ENCODE measurements at regions not wholly inside any gene's neighbourhood (a gene's known extent, or its start where the extent isn't known, plus 50 kb on each side); places are given as distances from the start of the nearest gene placed in this dataset.
"Not testable (repeated sequence)": the region's sequence is repeated elsewhere in the genome, so short reads cannot be mapped to it uniquely, and the experiment has no call there.

DNA sequence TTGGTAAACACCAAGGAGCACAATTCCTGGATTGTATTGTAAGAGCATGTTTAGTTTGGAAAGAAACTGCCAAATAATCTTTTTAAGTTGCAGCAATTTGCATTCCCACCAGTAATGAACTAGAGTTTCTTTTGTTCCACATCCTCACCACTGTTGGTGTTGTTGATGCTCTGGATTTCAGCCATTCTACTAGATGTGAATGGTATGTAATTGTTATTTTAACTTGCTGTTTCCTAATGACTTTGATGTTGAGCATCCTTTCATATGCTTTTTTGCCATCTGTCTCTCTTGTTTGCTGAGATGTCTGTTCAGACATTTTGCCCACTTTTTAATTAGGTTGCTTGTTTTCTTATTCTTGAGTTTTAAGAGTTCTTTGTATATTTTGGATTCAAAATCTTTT is 1654.1 kb downstream of the GRIK2 start:
- DNase-seq: no peak

DNA sequence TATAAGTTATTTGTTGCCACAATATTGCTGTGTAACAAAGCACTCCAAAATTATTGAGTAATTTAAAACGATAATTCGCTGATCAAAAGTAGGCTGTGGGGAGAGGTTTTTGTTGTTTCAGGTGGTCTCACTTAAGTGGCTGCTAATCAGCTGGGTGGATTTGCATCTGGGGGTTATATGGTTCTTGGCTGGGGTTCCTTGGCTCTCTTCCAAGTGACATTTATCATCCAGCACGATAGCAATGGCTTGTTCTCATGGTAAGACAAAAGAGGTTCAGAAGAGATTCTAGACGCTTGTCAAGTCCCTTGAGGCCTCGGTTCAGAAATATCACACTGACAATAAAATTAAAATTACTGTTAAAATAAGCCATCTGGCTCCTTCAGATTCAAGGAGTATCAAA is 1648.8 kb downstream of the GRIK2 start:
- DNase-seq: no peak

DNA sequence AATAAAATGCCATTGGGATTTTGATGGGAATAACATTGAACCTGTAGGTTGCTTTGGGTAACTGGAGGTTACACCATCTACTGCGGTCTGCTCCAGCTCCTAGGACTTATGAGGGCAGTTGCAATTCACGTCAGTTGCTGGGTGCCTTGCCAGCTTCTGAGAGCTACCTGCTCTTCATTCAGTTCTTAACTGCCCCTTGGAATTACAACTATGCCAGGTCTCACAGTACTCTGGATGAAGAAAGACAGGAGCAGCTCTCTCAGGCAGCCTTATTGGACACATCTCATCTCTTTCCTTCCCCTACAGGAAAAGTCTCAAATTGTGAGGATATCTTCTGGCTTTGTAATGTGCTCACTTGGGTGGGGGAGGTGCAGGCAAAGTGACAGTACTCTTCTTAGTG is 1643.3 kb downstream of the GRIK2 start:
- no peak for DNase-seq

DNA sequence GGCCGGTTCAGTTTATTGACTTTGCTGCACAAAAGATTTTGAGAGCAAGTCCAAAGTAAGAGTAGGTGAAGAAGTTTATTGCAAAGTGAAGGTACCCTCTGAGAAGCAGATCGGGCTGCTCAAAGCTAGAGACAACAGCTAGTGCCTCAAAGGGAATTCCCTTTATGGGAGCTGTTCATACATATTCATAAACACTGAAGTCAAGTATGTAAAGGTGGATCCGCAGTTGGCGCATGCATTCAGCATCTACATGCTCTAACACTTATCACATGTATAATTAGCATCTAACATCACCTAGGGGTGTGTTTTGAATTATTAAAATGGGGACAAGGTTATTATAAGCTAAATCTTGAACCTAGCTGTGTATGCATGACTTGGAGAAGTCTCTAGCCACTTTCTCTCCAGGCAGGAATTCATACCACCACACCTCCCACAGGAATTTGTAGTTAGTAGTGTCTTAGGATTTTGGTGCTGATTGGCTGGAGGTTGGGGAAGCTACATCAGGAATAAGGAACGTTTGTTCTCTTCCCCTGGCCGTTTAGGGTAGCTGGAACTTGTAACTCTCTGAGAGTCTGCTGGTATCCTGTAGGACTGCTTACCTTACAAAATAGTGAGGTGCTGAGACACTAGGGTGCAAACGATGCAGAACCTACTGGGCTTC is 1633.9 kb downstream of the GRIK2 start:
- no peak for DNase-seq

DNA sequence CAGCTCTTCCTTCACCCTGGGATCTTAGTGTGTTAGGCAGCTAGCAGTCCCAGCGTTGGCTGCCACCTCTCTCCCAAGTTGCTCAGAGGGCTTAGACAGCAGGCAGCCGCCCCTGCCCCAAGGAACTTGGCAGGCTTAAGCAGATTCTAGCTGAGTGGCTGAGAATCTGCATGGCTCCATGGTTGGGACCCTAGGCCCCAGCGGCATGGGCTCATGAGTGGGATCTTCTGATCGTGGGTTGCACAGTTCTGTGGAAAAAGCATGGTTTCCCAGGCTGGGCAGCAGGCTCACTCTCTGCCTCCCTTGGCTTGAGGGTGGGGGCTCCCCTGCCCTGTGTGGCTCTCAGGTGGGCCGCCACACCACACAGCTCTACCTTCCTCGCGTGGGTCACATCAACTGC is 1624.9 kb downstream of the GRIK2 start:
- no peak for DNase-seq

DNA sequence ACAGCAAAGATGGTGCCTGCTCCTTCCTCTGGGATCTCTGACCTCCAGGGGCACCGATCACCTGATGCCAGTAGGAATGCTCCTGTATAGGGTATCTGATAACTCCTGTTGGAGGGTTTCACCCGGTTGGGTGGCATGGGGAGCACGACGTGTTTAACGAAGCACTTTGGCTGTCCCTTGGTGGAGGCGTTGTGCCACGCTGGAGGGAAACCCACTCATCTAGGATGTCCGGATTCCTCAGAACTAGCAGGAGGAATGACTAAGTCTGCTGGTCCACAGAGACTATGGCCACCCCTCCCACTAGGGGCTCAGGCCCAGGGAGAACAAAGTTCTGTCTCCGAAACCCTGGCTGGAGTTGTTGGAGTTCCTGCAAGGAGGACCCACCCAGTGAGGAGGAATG is 1624.4 kb downstream of the GRIK2 start:
- no peak for DNase-seq

DNA sequence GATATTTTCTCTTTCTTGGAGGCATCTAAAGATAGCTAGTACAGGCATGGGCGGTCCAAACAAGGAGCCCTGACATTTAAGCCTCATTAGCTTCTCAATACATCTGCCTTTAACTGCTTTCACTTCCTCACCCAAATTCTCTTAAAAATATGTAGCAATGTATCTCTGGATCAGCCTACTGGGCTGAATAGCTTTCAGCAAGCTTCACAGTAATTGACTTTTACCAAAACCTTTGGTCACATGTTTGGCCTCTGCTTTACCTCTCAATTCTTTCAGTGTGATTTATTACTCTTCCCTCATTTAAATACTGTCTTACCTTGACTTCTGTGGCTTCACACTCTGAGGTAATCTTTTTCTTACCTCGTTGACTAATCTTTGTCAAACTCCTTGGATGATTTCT is 1618.1 kb downstream of the GRIK2 start:
- DNase-seq: no peak

DNA sequence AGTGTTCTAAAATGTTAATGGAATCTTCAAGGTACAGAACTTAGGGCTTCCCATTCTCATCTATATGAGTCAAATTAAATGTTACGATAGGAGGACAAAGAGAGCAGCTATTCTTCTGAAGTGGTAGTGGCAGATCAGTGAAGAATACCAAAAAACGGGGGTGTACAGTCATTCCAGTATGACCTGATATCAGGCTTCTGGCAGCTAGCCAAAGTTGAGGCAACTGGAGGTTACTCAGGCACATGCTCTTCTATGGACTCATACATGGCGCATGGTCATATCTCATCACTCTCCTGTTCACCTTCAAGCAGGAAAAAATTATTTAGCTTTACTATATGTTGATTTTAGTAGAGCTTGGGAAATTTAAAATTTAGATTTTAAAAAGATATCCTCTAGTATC is 1608.8 kb downstream of the GRIK2 start:
- DNase-seq: no peak

DNA sequence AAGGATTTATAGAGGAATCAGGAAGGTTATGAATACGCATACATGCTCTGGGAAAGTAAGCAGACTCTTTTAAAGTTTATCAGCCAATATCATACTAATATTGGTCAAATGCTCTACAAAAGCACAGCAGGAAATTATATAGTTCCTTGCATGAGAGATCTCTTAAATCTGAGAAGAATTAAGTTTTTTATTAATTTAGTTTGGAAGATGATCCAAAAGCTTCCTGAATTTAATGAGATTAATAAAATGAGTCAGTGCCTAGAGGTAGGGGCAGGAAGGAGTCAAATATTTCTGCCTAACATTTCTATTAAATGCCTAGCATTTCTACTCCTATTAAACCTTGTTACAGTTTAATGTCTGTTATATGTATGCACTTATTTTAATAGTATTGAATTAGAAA is 1608.2 kb downstream of the GRIK2 start:
- no peak for DNase-seq

DNA sequence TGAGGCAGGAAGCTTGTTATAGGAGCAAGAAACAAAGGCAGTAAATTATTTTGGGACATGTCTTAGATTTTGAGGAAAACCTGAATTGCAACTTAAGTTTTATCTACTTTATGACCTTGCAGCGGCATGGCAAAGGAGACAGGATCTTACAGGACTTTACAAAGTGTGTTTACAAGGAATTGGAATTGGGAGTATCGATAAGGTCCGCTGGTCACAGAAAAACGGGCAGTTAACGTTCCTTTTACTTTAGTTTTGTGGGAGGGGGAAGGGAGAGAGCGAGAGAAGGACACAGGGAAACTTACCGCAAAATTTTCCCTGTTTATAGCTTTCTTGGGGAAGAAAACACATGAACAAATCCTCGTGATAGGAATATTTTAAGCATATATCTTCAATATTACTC is 1607.2 kb downstream of the GRIK2 start:
- DNase-seq: no peak

DNA sequence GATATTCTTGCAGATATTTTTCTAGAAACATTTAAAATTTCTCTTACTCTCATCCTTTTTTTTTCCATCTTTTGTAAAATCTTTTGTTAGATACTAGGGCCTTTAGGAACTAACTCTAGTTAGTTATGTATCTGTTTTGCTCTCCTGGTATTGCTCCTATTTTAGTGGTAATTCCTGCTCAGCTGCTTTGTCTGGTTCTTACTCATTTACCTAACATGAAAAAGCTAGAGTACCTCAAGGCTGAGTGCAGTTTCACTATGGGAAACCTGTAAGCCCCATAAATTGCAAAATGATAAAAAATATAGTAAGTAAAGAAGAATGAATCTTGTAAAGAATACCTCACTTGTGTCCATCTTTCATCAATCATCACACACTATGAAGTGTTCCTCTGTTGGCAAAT is 1602.0 kb downstream of the GRIK2 start:
- DNase-seq: no peak

DNA sequence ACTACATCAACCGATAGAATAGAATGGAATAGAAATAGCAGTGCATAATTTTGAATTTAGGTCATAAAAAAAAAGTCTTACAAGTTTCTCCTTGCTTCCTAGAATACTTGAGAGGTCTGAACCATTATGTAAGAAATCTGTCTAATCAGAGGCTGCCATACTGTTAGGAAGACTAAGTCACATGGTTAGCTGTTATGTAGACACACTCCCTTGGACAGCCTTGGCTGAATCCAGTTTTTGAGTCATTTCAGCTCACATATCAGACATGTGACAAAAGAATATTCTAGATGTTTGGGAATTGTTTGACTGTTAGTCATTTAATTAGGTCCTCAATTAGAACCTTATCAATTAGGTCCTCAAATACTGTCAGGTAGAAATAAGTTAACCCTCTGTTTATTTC is 1601.4 kb downstream of the GRIK2 start:
- DNase-seq: no peak

DNA sequence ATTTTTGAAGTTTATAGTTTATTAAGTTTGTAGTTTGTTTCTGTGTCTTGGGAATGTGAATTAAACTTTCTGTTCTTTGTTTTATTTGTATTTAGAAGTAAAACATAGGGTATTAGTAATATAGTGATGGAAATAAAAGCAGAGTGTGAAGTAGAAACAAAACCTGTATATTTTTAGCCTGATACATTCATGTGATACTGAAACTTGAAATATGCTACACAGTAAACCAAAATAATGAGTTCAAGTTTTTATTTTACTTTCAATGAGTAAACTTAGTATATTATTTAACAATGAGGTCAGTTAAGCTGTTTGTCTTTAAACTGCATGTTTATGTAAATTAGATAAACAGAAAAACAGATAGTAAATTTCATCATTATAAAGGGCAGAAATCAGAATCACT is 1592.6 kb downstream of the GRIK2 start:
- DNase-seq: no peak

DNA sequence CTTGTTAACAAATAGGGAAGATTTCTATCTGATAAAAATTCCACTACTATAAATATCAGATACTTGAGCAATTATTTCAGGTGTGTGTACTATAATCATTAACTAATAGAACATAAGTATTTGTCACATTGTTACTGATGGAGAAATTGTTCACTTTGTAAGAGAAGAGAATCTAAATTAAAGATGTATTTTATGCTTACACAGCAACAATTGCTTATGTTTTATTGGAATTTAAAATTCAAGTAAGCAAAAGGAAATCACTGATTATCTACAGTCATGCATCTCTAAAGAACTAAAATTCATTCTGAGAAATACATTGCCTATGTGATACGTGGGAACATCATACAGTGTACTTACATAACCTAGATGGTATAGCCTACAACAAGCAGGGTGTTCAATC is 1590.8 kb downstream of the GRIK2 start:
- no peak for DNase-seq

DNA sequence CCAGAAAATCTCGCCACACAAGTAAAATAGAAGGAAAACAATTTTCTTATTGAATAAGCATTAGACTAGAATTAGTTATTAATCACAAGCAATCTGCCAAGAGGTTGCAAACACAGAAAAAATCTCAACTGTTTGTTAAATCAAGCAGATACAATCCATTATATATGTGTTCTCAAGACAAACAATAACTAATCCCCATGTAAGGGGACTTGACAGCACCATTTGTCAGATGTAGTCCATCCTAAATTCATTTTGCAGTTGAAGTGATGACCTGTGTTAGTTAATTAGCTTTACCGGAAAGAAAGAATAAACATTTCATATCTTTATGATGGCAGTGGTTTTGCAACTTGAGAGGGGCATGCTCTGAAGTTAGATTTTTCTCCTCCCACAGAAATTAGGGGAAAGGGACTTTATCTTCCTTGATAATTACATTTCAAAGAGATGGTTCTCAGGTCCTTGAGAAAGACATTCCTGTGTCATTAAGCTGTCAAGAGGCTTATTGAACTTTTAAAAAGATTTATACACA is 1588.0 kb downstream of the GRIK2 start:
- DNase-seq: no peak

DNA sequence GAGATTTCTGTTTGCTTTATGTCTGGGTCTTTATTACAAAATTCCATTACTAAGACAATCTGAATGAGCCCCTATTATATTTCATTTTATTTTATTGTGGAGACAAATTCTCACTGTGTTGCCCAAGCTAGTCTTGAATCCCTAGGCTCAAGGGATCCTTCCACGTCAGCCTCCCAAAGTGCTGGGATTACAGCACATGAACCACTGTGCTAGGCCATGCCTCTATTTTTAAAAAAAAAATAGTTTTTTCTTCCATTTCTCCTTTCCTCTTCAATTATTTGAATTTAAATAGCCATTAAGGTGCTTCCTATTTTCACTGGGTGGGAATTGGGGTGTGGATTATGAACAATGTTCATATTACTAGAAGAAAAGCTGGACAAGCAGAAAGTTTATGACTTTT is 1587.4 kb downstream of the GRIK2 start:
- DNase-seq: no peak

DNA sequence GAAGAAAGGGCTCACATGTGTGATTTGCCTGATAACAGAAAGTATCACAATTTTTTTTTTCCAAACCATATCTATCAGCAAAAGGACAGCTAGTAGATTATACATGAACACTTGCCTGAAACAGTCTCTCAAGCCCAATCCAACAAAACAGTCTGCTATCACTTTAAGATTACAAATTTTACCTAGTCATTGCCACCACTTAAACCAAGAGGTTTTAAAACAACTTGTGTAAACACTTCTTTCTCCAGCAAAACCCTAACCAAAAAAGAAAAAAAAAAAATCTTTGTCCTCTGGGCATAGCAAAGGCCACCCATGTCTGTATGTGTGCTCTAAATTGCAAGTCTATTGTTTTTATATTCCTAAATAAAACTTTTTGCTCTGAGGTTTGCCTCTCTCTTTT is 1568.4 kb downstream of the GRIK2 start:
- no peak for DNase-seq

DNA sequence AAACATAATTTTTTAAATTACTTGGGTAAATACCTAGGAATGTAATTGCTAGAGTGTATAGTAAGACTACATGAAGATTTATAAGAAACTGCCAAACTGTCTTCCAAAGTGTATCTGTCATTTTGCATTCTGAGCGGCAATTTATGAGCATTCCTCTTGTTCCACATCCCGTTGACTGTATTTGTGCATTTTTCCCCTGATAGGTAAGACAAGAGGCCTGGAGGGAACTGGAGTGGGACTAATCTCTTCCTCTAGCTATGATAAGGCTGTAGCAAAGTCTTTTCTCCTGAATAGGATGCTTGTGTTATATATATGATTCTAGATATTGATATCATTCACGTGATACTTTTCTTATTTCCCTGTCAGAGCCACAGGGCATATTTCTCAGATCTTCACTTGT is 1557.5 kb downstream of the GRIK2 start:
- no peak for DNase-seq

DNA sequence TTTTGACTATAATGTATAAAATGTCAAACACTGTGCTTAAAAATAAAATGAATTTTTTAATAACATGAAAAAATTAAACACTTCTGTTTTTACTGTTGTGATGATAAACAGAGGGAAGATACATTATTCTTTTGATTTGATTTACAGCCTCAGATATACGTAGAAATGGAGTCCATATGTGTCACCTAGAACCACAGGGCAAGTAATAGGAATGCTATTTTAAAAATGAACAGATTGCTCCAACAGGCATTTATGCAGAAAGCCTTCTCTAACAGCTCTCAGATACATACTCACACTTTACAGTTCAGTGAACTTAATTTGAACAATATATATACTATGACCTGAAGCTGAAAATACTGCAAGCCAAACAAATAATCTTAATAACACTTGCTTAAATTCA is 1551.0 kb downstream of the GRIK2 start:
- no peak for DNase-seq

DNA sequence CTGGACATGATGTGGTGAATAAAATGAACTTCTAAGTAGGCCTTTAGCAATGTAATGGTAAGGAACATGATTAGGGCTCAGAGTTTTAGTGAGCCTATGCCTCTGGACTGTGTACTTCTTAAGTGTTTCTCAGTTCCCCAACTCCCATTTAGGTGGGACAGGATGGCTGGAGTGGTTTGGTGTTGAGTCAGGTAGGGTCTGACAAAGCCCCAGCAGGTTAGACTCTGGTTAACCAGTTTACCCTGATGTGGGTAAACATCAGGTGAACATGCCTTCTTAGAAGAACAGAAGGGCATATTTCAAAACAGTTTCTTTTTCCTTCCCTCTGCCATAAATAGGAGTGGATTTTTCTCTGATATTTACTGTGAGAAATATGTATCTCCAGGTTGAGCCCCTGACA is 1548.7 kb downstream of the GRIK2 start:
- DNase-seq: no peak

DNA sequence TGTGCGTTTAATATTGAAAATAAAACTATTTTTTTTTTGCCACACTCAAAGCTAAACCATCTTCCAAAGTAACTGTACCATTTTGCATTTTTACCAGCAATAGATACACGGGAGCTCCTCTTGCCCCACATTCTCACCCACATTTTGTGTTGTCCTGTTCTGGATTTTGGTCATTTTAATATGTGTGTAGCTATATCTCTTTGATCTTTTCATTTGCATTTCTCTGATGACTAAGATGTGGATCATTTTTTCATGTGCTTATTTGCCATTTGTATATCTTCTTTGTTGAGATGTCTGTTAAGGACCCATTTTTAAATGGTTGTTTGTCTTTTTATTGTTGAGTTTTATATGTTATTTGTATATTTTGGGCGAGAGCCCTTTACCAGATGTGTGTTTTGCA is 1543.5 kb downstream of the GRIK2 start:
- DNase-seq: no peak

DNA sequence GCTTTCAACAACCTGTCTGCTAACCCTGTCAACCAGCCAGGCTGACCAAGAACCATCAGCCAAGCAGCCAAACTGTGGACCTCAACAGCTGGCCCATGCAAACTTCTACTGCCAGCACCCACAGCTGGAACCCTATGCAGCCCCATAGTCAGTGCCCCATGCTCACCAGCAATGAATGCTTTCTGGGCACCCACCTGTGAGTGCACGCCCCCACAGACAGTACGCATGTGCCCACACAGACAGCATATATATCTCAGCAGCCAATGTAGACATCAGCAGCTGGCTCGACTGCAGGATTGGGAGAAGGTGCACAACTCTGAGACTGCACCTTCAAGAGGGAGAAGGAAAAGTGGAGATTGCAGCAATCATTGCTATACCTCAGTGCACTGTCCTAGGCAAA is 1534.6 kb downstream of the GRIK2 start:
- DNase-seq: no peak

DNA sequence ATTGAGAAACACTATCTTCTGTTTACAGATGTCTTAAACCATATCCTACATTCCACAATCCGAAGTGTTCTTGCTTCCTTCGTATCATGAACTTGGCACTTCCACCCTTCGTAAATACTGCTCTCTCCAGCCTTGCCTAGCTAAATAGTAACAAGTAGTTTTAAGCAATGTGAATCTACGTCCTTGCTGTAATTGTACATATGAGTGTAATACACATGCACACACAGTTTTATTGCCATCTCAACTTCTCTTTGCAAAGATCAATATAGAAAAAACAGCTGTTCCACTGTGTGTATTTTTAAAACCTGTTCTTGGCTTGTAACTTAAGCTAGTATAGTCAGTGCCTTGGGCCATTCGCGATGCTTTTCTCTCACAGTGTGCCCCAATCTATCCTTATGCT is 1524.7 kb downstream of the GRIK2 start:
- DNase-seq: no peak

DNA sequence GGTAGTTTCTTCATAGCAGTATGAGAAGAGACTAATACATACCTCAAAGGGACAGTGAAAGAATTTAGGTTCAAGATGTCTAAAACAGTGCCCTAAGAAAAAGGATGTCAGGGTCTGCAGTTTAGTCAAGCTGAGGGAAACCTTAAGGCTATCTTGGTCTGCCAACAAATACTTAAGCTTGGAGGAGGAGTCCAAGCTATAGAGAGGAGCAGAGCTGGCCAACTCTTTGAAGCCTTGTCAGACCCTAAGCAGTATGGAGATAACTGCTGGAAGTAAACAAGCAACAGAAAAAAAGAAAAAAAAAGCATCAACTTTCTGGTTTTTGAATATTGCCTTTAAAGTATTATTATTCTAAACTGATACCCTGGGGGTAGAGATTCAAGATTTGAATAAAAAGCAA is 1518.1 kb downstream of the GRIK2 start:
- DNase-seq: no peak

DNA sequence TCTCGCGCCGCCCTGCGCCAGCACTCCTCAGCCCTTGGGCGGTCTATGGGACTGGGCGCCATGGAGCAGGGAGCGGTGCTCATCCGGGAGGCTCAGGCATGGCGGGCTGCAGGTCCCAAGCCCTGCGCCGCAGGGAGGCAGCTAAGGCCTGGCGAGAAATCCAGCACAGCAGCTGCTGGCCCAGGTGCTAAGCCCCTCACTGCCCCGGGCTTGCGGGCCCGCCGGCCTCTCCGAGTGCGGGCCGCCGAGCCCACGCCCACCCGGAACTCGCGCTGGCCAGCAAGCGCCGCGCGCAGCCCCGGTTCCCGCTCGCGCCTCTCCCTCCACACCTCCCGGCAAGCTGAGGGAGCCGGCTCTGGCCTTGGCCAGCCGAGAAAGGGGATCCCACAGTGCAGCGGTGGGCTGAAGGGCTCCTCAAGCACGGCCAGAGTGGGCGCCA is 1517.2 kb downstream of the GRIK2 start:
- DNase-seq: not testable (repeated sequence)
